Kidney (tissue), 13 donors: ENCODE measurements at regions not wholly inside any gene's neighbourhood (a gene's known extent, or its start where the extent isn't known, plus 50 kb on each side); places are given as distances from the start of the nearest gene placed in this dataset.
A peak's percentile ranks its signal among the peaks of the same experiment; 100 is the strongest.

ENCODE experiments used
- DNase-seq, 5 donors: peaks; one replicate each; pipeline ENCODE4 v3.0.0-alpha.2; 2013 to 2020
- FAIRE-seq: peaks from 2 replicates; lab custom pipeline; 2012; peaks lifted over from hg19 to GRCh38; lab: Jason Lieb, UNC
- H3K27ac ChIP-seq, 2 donors: one replicate each; pipeline ENCODE4 v1.7.0; 2013; ENCODE audit warnings: low read depth in 2 of 2, low read length in 2 of 2, inconsistent platforms in 1 of 2
- H3K27me3 ChIP-seq: one replicate; pipeline ENCODE4 v1.7.1; 2013; ENCODE audit warnings: low read length, inconsistent platforms; ENCODE audit not compliant: control insufficient read depth, insufficient read depth
- H3K36me3 ChIP-seq, 3 donors: one replicate each; pipeline versions ENCODE4 v1.7.0 to v1.7.1; 2013; ENCODE audit warnings: low read length in 3 of 3, control low read depth in 1 of 3, inconsistent platforms in 1 of 3; ENCODE audit not compliant: insufficient read depth in 3 of 3, control insufficient read depth in 2 of 3
- H3K4me1 ChIP-seq, 3 donors: one replicate each; pipeline versions ENCODE4 v1.7.0 to v1.7.1; 2013; ENCODE audit warnings: low read length in 3 of 3, inconsistent platforms in 1 of 3, low read depth in 1 of 3; ENCODE audit not compliant: control insufficient read depth in 2 of 3, insufficient read depth in 2 of 3
- H3K4me3 ChIP-seq, 3 donors: one replicate each; pipeline versions ENCODE4 v1.7.0 to v1.8.1; 2013; ENCODE audit warnings: low read length in 3 of 3, control low read depth in 1 of 3, inconsistent platforms in 1 of 3
- H3K9ac ChIP-seq, 3 donors: one replicate each; pipeline versions ENCODE4 v1.7.0 to v1.7.1; 2013; ENCODE audit warnings: low read length in 3 of 3, control low read depth in 1 of 3, inconsistent platforms in 1 of 3
- H3K9me3 ChIP-seq, 3 donors: one replicate each; pipeline versions ENCODE4 v1.7.0 to v1.7.1; 2013; ENCODE audit warnings: low read length in 3 of 3, control low read depth in 1 of 3, inconsistent platforms in 1 of 3; ENCODE audit not compliant: control insufficient read depth in 2 of 3, insufficient read depth in 1 of 3
- intact Hi-C: fragments of 100-400 bp; cut with DNase I; formaldehyde crosslinking; loops from one replicate; pipeline ENCODE4 v1.11.1; 2022
- TF ChIP-seq, protein P1 (sequence below): IDR thresholded peaks from 3 replicates; pipeline ENCODE4 v1.5.1; 2012; ENCODE audit warnings: mild to moderate bottlenecking, moderate library complexity, borderline replicate concordance; ENCODE audit not compliant: insufficient read depth; ENCODE audit errors: extremely low read depth
- donor health status: control.
- donor health status: control.
- donor health status: control.
- donor health status: control.
- donor health status: control.
- donor health status: DM: yes; HTN: yes; CAD: no.
- donor health status: Normal renal cell carcinoma (clear cell type).

DNA sequence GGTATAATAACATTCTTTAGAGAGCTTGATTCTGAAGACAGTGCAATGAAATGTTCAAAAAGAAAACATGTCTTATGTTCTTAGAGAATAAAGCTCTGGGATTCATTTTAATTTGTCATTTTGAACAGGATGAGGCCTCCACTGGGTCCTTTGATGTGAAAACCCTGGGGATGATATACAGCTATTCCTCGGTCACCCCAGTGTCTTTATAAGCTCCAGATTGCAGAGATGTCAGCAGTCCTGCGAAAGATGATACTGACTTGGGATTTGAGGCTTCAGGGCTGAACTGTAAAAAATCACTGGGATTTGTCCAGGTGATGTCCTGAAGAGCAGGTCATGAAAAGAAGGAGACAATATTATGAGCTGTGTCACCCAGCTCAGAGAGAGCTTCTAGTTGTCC lies 529.7 kb upstream of the ZNF608 start:
- no peak overlapping the region for H3K9ac ChIP-seq
- H3K27me3 ChIP-seq: no peaks in the 10 kb centered on the region
- TF ChIP-seq, protein P1, sequence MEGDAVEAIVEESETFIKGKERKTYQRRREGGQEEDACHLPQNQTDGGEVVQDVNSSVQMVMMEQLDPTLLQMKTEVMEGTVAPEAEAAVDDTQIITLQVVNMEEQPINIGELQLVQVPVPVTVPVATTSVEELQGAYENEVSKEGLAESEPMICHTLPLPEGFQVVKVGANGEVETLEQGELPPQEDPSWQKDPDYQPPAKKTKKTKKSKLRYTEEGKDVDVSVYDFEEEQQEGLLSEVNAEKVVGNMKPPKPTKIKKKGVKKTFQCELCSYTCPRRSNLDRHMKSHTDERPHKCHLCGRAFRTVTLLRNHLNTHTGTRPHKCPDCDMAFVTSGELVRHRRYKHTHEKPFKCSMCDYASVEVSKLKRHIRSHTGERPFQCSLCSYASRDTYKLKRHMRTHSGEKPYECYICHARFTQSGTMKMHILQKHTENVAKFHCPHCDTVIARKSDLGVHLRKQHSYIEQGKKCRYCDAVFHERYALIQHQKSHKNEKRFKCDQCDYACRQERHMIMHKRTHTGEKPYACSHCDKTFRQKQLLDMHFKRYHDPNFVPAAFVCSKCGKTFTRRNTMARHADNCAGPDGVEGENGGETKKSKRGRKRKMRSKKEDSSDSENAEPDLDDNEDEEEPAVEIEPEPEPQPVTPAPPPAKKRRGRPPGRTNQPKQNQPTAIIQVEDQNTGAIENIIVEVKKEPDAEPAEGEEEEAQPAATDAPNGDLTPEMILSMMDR: no peak
- intact Hi-C loops: no loop called here
- FAIRE-seq (no peak), DNase-seq (peak in 3 of 5 donors; percentile 27 to 46 (median 46))
- H3K27ac ChIP-seq: no peak overlapping the region
- H3K4me3 ChIP-seq: no peak overlapping the region
- no peaks in the 10 kb centered on the region for H3K4me1 ChIP-seq
- no peaks in the 10 kb centered on the region for H3K9me3 ChIP-seq
- no peaks in the 10 kb centered on the region for H3K36me3 ChIP-seq

DNA sequence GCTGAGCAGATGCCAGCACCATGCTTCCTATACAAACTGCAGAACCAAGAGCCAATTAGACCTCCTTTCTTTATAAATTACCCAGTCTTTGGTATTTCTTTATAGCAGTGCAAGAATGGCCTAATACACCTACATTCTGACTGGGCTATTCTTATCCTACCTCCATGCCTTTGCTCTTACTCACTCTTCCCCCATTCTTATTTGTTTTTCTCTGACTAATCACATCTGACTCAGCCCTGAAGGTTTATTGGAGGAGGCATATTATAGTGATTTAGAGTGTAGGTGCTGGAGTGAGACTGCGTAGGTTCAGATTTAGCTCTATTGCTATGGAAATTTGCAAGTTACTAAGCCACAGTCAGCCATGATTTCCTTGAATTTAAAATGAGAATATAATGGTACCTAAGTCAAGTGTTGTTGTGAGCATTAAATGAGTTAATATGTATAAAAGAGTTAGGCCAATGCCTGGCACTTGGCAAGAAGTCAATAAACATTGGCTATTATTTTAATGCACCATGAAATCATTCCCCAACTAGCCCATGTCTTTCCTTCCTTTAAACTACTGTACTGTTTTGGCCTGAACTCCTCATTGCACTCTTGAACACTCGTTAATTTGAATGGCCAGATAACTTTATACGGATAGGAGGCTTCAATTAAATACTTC lies 531.2 kb upstream of the ZNF608 start:
- H3K4me1 ChIP-seq: no peaks in the 10 kb centered on the region
- no peak overlapping the region for H3K4me3 ChIP-seq
- H3K27me3 ChIP-seq: no peaks in the 10 kb centered on the region
- H3K9me3 ChIP-seq: no peaks in the 10 kb centered on the region
- DNase-seq: no peak
- H3K36me3 ChIP-seq: no peaks in the 10 kb centered on the region
- intact Hi-C loops: no loop called here
- TF ChIP-seq, protein P1: no peak
- no peak overlapping the region for H3K9ac ChIP-seq
- FAIRE-seq: no peak
- H3K27ac ChIP-seq: no peak overlapping the region

DNA sequence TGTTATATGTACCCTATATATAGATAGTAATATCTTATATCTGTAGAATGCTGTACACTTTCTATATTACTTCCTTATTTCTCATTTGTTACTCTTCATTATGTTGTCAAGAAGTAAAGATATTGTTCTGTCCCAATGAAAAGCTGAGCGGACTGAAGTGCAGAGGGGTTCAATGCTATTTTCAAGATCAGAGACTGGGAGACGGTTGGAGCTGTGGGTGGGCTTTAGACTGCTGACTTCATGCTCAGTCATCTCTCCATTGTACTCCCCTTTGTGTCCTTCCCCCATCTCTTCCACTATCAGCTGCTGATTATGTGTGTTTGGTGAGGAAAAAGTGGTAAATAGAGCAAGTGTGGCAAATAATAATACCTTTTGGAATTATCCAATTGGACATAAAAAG lies 532.3 kb upstream of the ZNF608 start:
- Histone ChIP-seq H3K9me3 (no peaks in the 10 kb centered on the region), H3K27me3 (no peaks in the 10 kb centered on the region), H3K4me3 (no peak overlapping the region), H3K36me3 (no peaks in the 10 kb centered on the region), H3K9ac (no peak overlapping the region), H3K4me1 (no peaks in the 10 kb centered on the region), H3K27ac (no peak overlapping the region)
- DNase-seq (no peak), FAIRE-seq (no peak)
- TF ChIP-seq, protein P1: no peak
- intact Hi-C loops: no loop called here

DNA sequence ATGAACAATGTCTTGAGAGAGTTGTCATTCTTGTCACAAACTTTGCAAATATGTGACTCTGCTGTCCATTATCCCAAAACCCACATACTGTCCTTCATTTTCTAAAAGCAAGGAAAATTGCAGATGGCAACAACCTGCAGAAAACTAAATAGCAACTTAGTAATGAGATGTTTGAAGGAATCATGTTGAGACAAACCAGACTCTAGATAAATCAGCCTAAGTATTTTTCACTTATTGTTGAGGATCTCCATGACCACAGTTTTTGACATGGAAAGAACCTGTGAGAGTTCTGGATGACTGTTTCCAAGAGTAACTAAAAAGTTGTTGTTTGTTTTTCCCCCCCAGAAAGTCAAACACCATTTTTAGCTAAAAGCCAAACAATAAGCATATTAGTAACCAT lies 535.2 kb upstream of the ZNF608 start:
- H3K9me3 ChIP-seq: no peaks in the 10 kb centered on the region
- no peak overlapping the region for H3K27ac ChIP-seq
- H3K9ac ChIP-seq: no peak overlapping the region
- TF ChIP-seq, protein P1: no peak
- H3K27me3 ChIP-seq: no peaks in the 10 kb centered on the region
- FAIRE-seq (no peak), DNase-seq (no peak)
- H3K4me3 ChIP-seq: no peak overlapping the region
- H3K36me3 ChIP-seq: no peaks in the 10 kb centered on the region
- intact Hi-C loops: no loop called here
- H3K4me1 ChIP-seq: no peaks in the 10 kb centered on the region
